ENCODE measurements at regions not wholly inside any gene's neighbourhood (a gene's known extent, or its start where the extent isn't known, plus 50 kb on each side); places are given as distances from the start of the nearest gene placed in this dataset.
A peak's percentile ranks its signal among the peaks of the same experiment; 100 is the strongest.

- no peak for DNase-seq (ENCODE audit: low read depth, low spot score)
- in situ Hi-C loops (cut with HindIII; ENCODE audit: low pct_unique_long_range_greater_than_20kb, low sequenced_read_pairs): no loop called here
Measured at GRCh38 chr6:1091900-1092299, 220.0 kb upstream of the FOXQ1 start.

- peak; percentile 24 for DNase-seq (ENCODE audit: low read depth, low spot score)
- in situ Hi-C loops (cut with HindIII; ENCODE audit: low pct_unique_long_range_greater_than_20kb, low sequenced_read_pairs): no loop called here
Measured at GRCh38 chr6:1089859-1090258, 222.0 kb upstream of the FOXQ1 start.

- in situ Hi-C loops (cut with HindIII; ENCODE audit: low pct_unique_long_range_greater_than_20kb, low sequenced_read_pairs): no loop called here
- DNase-seq (ENCODE audit: low read depth, low spot score): peak; percentile 63
Measured at GRCh38 chr6:1088492-1089001, 223.4 kb upstream of the FOXQ1 start.

GRCh38 chr6:1087154-1087843 lies 224.6 kb upstream of the FOXQ1 start:
- in situ Hi-C loops (cut with HindIII; ENCODE audit: low pct_unique_long_range_greater_than_20kb, low sequenced_read_pairs): no loop called here
- no peak for DNase-seq (ENCODE audit: low read depth, low spot score)

- in situ Hi-C loops (cut with HindIII; ENCODE audit: low pct_unique_long_range_greater_than_20kb, low sequenced_read_pairs): no loop called here
- no peak for DNase-seq (ENCODE audit: low read depth, low spot score)
Measured at GRCh38 chr6:1086446-1087153, 225.3 kb upstream of the FOXQ1 start.

- peak; percentile 96 for DNase-seq (ENCODE audit: low read depth, low spot score)
- in situ Hi-C loops (cut with HindIII; ENCODE audit: low pct_unique_long_range_greater_than_20kb, low sequenced_read_pairs): no loop called here
Measured at GRCh38 chr6:1082285-1082935, 229.5 kb upstream of the FOXQ1 start.

- in situ Hi-C loops (cut with HindIII; ENCODE audit: low pct_unique_long_range_greater_than_20kb, low sequenced_read_pairs): no loop called here
- DNase-seq (ENCODE audit: low read depth, low spot score): peak; percentile 39
Measured at GRCh38 chr6:1081551-1082284, 230.2 kb upstream of the FOXQ1 start.

GRCh38 chr6:1080453-1081337 lies 231.2 kb upstream of the FOXQ1 start:
- in situ Hi-C loops (cut with HindIII; ENCODE audit: low pct_unique_long_range_greater_than_20kb, low sequenced_read_pairs): no loop called here
- no peak for DNase-seq (ENCODE audit: low read depth, low spot score)

- in situ Hi-C loops (cut with HindIII; ENCODE audit: low pct_unique_long_range_greater_than_20kb, low sequenced_read_pairs): no loop called here
- no peak for DNase-seq (ENCODE audit: low read depth, low spot score)
Measured at GRCh38 chr6:1079525-1079924, 232.4 kb upstream of the FOXQ1 start.

GRCh38 chr6:1077478-1078416 lies 234.2 kb upstream of the FOXQ1 start:
- in situ Hi-C loops (cut with HindIII; ENCODE audit: low pct_unique_long_range_greater_than_20kb, low sequenced_read_pairs): no loop called here
- DNase-seq (ENCODE audit: low read depth, low spot score): no peak

GRCh38 chr6:1076531-1077459 lies 235.1 kb upstream of the FOXQ1 start:
- in situ Hi-C loops (cut with HindIII; ENCODE audit: low pct_unique_long_range_greater_than_20kb, low sequenced_read_pairs): no loop called here
- DNase-seq (ENCODE audit: low read depth, low spot score): no peak

GRCh38 chr6:1075880-1076279 lies 236.0 kb upstream of the FOXQ1 start:
- in situ Hi-C loops (cut with HindIII; ENCODE audit: low pct_unique_long_range_greater_than_20kb, low sequenced_read_pairs): no loop called here
- DNase-seq (ENCODE audit: low read depth, low spot score): no peak

- no peak for DNase-seq (ENCODE audit: low read depth, low spot score)
- in situ Hi-C loops (cut with HindIII; ENCODE audit: low pct_unique_long_range_greater_than_20kb, low sequenced_read_pairs): no loop called here
Measured at GRCh38 chr6:1075444-1075843, 236.5 kb upstream of the FOXQ1 start.

GRCh38 chr6:1070085-1070521 lies 241.8 kb upstream of the FOXQ1 start:
- in situ Hi-C loops (cut with HindIII; ENCODE audit: low pct_unique_long_range_greater_than_20kb, low sequenced_read_pairs): no loop called here
- DNase-seq (ENCODE audit: low read depth, low spot score): no peak

GRCh38 chr6:1068905-1069304 lies 243.0 kb upstream of the FOXQ1 start:
- in situ Hi-C loops (cut with HindIII; ENCODE audit: low pct_unique_long_range_greater_than_20kb, low sequenced_read_pairs): no loop called here

More at GRCh38 chr6:1068905-1069304, 243.0 kb upstream of the FOXQ1 start:
- no peak for DNase-seq (ENCODE audit: low read depth, low spot score)
